ENCODE measurements at regions not wholly inside any gene's neighbourhood (a gene's known extent, or its start where the extent isn't known, plus 50 kb on each side); places are given as distances from the start of the nearest gene placed in this dataset.

DNA sequence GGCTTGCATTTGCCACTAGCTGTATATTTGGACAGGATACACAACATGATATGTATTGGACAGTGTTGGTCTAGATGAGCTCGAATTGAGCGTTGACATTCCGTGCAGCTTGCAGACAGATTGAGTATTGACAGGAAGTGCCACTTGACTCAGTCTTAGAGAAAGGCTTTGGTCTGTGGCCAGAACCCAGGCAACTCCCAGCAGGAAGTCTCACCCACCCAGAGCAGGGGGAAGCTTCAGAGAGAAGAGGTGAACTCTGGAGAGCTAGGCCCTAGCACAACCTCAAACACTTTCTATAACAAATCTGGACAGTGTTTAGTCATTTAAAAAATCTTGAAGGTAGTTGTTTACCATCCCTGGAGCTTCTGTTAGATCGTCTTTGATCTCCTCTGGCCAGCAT lies 280.5 kb downstream of the FBXW7 start:
- Histone ChIP-seq H3K36me3 (replicated peaks) (no peaks in the 10 kb centered on the region), H3K4me3 (ENCODE audit: low read depth, low read length) (no peak overlapping the region), H3K27me3 (replicated peaks) (no peaks in the 10 kb centered on the region), H3K27ac (no peak overlapping the region)
- DNase-seq, result peak; percentile 33
- TF ChIP-seq, protein P1, sequence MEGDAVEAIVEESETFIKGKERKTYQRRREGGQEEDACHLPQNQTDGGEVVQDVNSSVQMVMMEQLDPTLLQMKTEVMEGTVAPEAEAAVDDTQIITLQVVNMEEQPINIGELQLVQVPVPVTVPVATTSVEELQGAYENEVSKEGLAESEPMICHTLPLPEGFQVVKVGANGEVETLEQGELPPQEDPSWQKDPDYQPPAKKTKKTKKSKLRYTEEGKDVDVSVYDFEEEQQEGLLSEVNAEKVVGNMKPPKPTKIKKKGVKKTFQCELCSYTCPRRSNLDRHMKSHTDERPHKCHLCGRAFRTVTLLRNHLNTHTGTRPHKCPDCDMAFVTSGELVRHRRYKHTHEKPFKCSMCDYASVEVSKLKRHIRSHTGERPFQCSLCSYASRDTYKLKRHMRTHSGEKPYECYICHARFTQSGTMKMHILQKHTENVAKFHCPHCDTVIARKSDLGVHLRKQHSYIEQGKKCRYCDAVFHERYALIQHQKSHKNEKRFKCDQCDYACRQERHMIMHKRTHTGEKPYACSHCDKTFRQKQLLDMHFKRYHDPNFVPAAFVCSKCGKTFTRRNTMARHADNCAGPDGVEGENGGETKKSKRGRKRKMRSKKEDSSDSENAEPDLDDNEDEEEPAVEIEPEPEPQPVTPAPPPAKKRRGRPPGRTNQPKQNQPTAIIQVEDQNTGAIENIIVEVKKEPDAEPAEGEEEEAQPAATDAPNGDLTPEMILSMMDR (IDR thresholded peaks at IDR 0.05; ENCODE audit: low read depth, low read length, missing control alignments), result no peak
- in situ Hi-C loops (cut with HindIII; ENCODE audit: low pct_ligation_motif_present, low sequenced_read_pairs), result no loop called here

DNA sequence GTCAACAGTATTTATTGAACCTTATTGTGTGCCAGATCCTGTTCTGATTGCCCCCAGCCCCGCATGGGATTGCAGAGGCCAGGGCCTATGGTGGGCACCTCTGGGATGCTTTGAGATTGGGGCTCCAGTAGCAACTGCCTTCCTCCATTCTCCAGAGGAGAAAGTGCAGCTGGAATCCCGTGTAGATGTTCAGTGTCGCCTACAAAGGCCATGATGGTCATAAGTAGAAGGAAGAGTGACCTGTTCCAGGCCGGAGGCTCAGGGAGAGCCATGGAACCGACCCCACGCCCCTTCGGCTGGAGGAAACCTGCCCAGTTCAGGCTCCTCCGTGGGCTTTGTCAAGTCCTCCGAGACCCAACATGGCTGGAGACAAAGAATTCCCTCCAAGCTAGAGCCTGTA lies 287.5 kb downstream of the FBXW7 start:
- no peaks in the 10 kb centered on the region for H3K27me3 ChIP-seq (replicated peaks)
- TF ChIP-seq, protein P1 (IDR thresholded peaks at IDR 0.05; ENCODE audit: low read depth, low read length, missing control alignments), result no peak
- in situ Hi-C loops (cut with HindIII; ENCODE audit: low pct_ligation_motif_present, low sequenced_read_pairs), result no loop called here
- H3K36me3 ChIP-seq (replicated peaks), result no peaks in the 10 kb centered on the region
- no peak overlapping the region for H3K27ac ChIP-seq
- DNase-seq, result no peak
- no peak overlapping the region for H3K4me3 ChIP-seq (ENCODE audit: low read depth, low read length)

DNA sequence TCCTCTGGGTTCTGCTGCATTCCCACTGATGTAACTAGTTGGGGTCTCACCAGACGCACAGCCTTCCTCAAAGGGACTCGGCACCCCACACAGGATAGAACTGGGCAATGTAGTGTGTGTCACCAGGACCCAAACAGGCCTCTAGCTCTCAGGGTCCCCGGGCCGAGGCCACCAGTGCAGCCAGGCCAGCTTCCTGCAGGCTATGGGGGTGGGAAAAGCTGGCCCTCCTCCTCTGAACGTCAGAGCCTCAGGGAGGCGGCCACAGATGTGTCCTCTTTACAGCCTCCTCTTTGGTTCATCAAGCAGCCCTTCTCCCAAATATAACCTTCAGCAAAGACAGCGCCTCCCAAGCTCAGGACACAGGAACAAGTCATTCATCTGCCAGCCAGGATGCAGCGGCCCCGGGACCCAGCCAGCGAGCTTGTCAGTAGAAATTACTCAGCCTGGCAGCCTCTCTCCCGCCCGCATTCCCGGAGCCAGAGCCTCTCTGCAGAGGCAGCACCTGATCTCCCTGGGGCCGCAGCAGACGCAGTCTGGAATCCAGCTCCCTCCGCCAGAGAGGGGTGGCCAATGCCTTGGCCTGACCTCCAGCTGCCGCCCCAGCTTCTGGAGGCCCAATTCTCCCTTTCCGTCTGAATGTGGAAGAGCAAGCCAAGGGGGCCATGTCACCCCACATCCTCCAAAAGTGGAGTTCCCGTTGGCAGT lies 288.5 kb downstream of the FBXW7 start:
- in situ Hi-C loops (cut with HindIII; ENCODE audit: low pct_ligation_motif_present, low sequenced_read_pairs), result no loop called here
- Histone ChIP-seq H3K36me3 (replicated peaks) (no peaks in the 10 kb centered on the region), H3K4me3 (ENCODE audit: low read depth, low read length) (no peak overlapping the region), H3K27ac (no peak overlapping the region), H3K27me3 (replicated peaks) (no peaks in the 10 kb centered on the region)
- TF ChIP-seq, protein P1 (IDR thresholded peaks at IDR 0.05; ENCODE audit: low read depth, low read length, missing control alignments), result no peak
- DNase-seq, result no peak

DNA sequence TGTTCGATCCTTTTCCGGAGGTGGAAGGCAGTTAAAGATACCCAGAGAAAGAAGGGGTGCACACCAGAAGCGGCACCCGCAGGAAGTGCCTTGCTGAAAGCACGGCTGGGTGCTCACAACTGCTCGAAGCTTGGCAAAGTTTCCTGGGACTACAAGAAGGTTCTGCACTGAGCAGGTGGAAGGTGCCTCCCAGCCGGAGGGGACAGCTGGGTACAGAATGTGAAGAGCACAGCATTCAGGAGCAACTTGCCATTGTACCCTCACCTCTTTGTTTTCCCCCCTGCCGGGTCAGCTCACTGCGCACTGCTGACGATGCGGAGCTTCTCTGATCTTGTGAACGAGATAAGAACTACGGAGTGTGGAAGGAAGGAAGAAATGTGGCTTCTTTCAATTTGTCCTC lies 289.2 kb downstream of the FBXW7 start:
- Histone ChIP-seq H3K27ac (no peak overlapping the region), H3K36me3 (replicated peaks) (no peaks in the 10 kb centered on the region), H3K27me3 (replicated peaks) (no peaks in the 10 kb centered on the region), H3K4me3 (ENCODE audit: low read depth, low read length) (no peak overlapping the region)
- no peak for DNase-seq
- in situ Hi-C loops (cut with HindIII; ENCODE audit: low pct_ligation_motif_present, low sequenced_read_pairs), result no loop called here
- TF ChIP-seq, protein P1 (IDR thresholded peaks at IDR 0.05; ENCODE audit: low read depth, low read length, missing control alignments), result no peak

DNA sequence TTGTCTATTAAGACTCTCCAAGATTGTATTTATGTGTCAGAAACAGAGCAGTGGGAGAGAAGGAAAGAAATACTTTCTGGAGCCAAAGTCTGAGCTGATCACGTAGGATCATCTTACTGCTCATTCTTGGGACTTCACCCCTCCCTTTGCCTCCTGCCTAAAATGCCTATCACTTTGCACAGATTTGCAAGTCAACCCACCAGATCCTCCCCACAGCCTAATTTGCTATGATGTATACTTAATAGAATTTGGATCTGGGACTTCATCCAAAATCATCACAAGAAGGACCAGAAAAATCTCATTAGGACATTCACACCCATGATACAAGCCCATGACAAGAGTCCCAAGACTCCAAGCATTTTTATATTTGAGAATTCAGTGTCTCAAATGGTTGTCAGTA lies 290.2 kb downstream of the FBXW7 start:
- Histone ChIP-seq H3K27me3 (replicated peaks) (no peaks in the 10 kb centered on the region), H3K27ac (no peak overlapping the region), H3K36me3 (replicated peaks) (no peaks in the 10 kb centered on the region), H3K4me3 (ENCODE audit: low read depth, low read length) (no peak overlapping the region)
- TF ChIP-seq, protein P1 (IDR thresholded peaks at IDR 0.05; ENCODE audit: low read depth, low read length, missing control alignments), result no peak
- in situ Hi-C loops (cut with HindIII; ENCODE audit: low pct_ligation_motif_present, low sequenced_read_pairs), result no loop called here
- DNase-seq, result no peak

DNA sequence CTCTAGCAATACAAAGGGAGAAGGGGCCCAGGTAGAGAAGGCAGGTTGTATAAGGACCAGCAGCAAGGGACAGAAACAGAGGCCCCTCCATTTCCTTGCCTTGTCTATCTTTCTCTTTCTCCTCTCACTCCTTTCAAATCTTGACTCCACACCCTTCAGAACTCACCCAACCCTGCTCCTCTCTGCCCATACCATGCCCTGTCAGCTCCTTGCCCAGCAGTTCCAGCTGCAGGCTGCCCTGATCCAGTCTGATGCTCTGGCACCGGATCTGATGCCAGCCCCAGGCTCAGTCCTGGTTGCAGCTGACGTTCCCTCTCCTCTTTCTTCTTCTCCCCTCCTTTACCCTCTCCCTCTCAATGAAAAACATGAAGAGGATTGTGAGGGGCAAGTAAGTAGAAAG lies 291.2 kb downstream of the FBXW7 start:
- no peak for DNase-seq
- H3K27ac ChIP-seq, result no peak overlapping the region
- H3K36me3 ChIP-seq (replicated peaks), result no peaks in the 10 kb centered on the region
- no peaks in the 10 kb centered on the region for H3K27me3 ChIP-seq (replicated peaks)
- TF ChIP-seq, protein P1 (IDR thresholded peaks at IDR 0.05; ENCODE audit: low read depth, low read length, missing control alignments), result no peak
- in situ Hi-C loops (cut with HindIII; ENCODE audit: low pct_ligation_motif_present, low sequenced_read_pairs), result no loop called here
- H3K4me3 ChIP-seq (ENCODE audit: low read depth, low read length), result no peak overlapping the region
